ENCODE measurements at regions not wholly inside any gene's neighbourhood (a gene's known extent, or its start where the extent isn't known, plus 50 kb on each side); places are given as distances from the start of the nearest gene placed in this dataset.

DNA sequence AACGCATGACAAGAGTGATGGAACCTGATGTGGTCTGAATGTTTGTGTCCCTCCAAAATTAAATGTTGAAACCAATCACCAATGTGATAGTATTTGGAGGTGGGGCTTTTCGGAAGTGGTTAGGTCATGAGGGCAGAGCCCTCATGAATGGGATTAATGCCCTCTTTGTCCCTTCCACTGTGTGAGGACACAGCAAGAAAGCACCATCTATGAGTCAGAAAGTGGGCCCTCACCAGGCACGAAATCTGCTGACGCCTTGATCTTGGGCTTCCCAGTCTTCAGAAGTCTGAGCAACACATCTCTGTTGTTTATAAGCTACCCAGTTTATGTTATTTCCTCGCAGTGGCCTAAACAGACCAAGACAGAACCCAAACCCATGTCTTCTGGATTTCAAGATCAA, 244.0 kb upstream of the JAG1 start:
- Histone ChIP-seq H3K27ac (no peak overlapping the region), H3K36me3 (replicated peaks) (no peaks in the 10 kb centered on the region), H3K4me3 (ENCODE audit: low read depth, low read length) (no peak overlapping the region), H3K27me3 (replicated peaks) (no peaks in the 10 kb centered on the region)
- TF ChIP-seq, protein P1, sequence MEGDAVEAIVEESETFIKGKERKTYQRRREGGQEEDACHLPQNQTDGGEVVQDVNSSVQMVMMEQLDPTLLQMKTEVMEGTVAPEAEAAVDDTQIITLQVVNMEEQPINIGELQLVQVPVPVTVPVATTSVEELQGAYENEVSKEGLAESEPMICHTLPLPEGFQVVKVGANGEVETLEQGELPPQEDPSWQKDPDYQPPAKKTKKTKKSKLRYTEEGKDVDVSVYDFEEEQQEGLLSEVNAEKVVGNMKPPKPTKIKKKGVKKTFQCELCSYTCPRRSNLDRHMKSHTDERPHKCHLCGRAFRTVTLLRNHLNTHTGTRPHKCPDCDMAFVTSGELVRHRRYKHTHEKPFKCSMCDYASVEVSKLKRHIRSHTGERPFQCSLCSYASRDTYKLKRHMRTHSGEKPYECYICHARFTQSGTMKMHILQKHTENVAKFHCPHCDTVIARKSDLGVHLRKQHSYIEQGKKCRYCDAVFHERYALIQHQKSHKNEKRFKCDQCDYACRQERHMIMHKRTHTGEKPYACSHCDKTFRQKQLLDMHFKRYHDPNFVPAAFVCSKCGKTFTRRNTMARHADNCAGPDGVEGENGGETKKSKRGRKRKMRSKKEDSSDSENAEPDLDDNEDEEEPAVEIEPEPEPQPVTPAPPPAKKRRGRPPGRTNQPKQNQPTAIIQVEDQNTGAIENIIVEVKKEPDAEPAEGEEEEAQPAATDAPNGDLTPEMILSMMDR (IDR thresholded peaks at IDR 0.05; ENCODE audit: low read depth, low read length, missing control alignments): no peak
- no peak for DNase-seq
- in situ Hi-C loops (cut with HindIII; ENCODE audit: low pct_ligation_motif_present, low sequenced_read_pairs): no loop called here

DNA sequence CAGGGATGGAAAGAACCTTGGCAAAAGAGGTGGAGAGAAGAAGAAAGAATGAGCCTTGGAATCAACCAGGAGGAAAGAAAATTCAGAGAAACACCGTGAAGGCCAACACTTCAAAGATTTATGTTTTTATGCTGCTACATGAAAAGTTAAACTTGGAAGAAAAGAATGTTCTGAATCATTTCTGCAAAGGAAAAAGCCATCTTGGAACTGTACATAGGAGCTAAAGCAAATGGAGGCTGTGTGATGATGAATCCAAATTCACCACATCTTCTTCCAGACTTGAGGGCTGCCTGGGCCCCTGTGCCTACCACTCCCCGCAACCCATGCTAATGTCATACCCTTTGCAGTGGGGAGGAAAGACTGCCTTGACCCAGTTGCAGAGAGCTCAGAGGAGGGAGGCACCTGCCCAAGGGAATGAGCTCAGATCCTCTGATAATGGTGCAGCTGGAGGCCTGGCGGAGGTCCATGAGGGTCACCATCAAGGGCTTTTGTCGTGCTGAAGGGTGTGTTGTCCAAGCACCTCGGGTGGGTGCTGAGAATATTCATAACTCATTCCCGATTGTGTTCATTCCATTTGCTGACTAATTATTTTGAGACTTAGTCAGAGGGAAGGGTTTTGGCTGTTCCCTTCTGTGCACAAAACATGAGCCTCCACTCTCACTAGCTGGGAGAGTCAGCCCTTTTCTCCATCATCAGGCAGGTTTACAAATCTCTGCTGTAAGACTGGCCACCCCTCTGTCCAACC, 245.8 kb upstream of the JAG1 start:
- Histone ChIP-seq H3K27ac (peak overlapping the region; percentile 5), H3K36me3 (replicated peaks) (no peaks in the 10 kb centered on the region), H3K27me3 (replicated peaks) (no peaks in the 10 kb centered on the region), H3K4me3 (ENCODE audit: low read depth, low read length) (no peak overlapping the region)
- peak; percentile 47 for DNase-seq
- TF ChIP-seq, protein P1 (IDR thresholded peaks at IDR 0.05; ENCODE audit: low read depth, low read length, missing control alignments): no peak
- in situ Hi-C loops (cut with HindIII; ENCODE audit: low pct_ligation_motif_present, low sequenced_read_pairs): no loop called here

DNA sequence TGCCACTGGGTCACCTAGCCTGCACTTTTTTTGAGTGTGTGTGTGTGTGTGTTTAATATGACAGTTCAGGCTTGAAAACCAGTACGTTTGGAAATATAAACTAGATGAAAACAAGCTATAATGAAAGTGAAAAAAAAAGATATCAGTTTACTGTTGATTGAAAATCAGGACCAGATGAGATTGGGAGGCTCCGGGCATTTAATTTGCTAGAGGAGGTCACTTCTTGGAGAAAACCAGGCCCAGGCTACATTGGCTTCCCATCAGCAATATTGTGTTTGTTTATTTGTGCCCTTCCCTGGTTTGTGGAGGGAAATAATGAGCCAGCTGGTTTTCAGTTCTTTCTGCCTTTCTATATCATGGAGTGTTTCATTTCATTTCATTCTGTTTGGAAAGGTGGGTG, 246.6 kb upstream of the JAG1 start:
- no peak overlapping the region for H3K27ac ChIP-seq
- no peak overlapping the region for H3K4me3 ChIP-seq (ENCODE audit: low read depth, low read length)
- TF ChIP-seq, protein P1 (IDR thresholded peaks at IDR 0.05; ENCODE audit: low read depth, low read length, missing control alignments): no peak
- in situ Hi-C loops (cut with HindIII; ENCODE audit: low pct_ligation_motif_present, low sequenced_read_pairs): no loop called here
- H3K27me3 ChIP-seq (replicated peaks): no peaks in the 10 kb centered on the region
- no peaks in the 10 kb centered on the region for H3K36me3 ChIP-seq (replicated peaks)
- DNase-seq: no peak

GRCh38 chr20:10921491-10922010, 247.8 kb upstream of the JAG1 start:
- Histone ChIP-seq H3K27me3 (replicated peaks) (no peaks in the 10 kb centered on the region), H3K4me3 (ENCODE audit: low read depth, low read length) (no peak overlapping the region), H3K36me3 (replicated peaks) (no peaks in the 10 kb centered on the region), H3K27ac (no peak overlapping the region)
- in situ Hi-C loops (cut with HindIII; ENCODE audit: low pct_ligation_motif_present, low sequenced_read_pairs): no loop called here
- DNase-seq: no peak
- TF ChIP-seq, protein P1 (IDR thresholded peaks at IDR 0.05; ENCODE audit: low read depth, low read length, missing control alignments): no peak

GRCh38 chr20:10922506-10922905, 248.7 kb upstream of the JAG1 start:
- DNase-seq: no peak
- H3K36me3 ChIP-seq (replicated peaks): no peaks in the 10 kb centered on the region
- no peaks in the 10 kb centered on the region for H3K27me3 ChIP-seq (replicated peaks)
- H3K27ac ChIP-seq: peak overlapping the region; percentile 55
- in situ Hi-C loops (cut with HindIII; ENCODE audit: low pct_ligation_motif_present, low sequenced_read_pairs): no loop called here
- H3K4me3 ChIP-seq (ENCODE audit: low read depth, low read length): no peak overlapping the region
- TF ChIP-seq, protein P1 (IDR thresholded peaks at IDR 0.05; ENCODE audit: low read depth, low read length, missing control alignments): no peak
